Type B pancreatic cell (in vitro differentiated cells): ENCODE measurements at regions not wholly inside any gene's neighbourhood (a gene's known extent, or its start where the extent isn't known, plus 50 kb on each side); places are given as distances from the start of the nearest gene placed in this dataset.
A peak's percentile ranks its signal among the peaks of the same experiment; 100 is the strongest.

Experiments
- DNase-seq: peaks from one replicate; pipeline ENCODE4 v3.0.0; 2021; ENCODE audit warnings: mixed read lengths; ENCODE audit not compliant: unreplicated experiment; ENCODE audit errors: extremely low spot score
- H3K27ac Mint-ChIP-seq: 2 replicates; pipeline ENCODE4 v1.8.0; 2021; ENCODE audit warnings: mild to moderate bottlenecking, mixed read lengths
- H3K27me3 Mint-ChIP-seq: 2 replicates; pipeline ENCODE4 v1.8.0; 2021; ENCODE audit warnings: mixed read lengths
- H3K36me3 Mint-ChIP-seq: 2 replicates; pipeline ENCODE4 v1.8.0; 2021; ENCODE audit warnings: mixed read lengths
- H3K4me1 Mint-ChIP-seq: one replicate; pipeline ENCODE4 v1.8.0; 2021; ENCODE audit warnings: mixed read lengths; ENCODE audit not compliant: unreplicated experiment
- H3K4me3 Mint-ChIP-seq: 2 replicates; pipeline ENCODE4 v1.8.0; 2021; ENCODE audit warnings: mild to moderate bottlenecking, mixed read lengths
- H3K9me3 Mint-ChIP-seq: 2 replicates; pipeline ENCODE4 v1.8.0; 2021; ENCODE audit warnings: mixed read lengths
- TF ChIP-seq, protein P1 (sequence below): fragments of 200-600 bp; sonication (generic); conservative IDR thresholded peaks from 2 replicates; pipeline ENCODE4 v1.5.0; 2021; ENCODE audit warnings: antibody characterized with exemption, mild to moderate bottlenecking

GRCh38 chr7:31211281-31211680 is 129.2 kb downstream of the NEUROD6 start:
- peaks cover 8% of the 10 kb centered on the region for H3K27me3 Mint-ChIP-seq
- no peaks in the 10 kb centered on the region for H3K36me3 Mint-ChIP-seq
- H3K9me3 Mint-ChIP-seq: no peaks in the 10 kb centered on the region
- no peak for DNase-seq
- no peaks in the 10 kb centered on the region for H3K4me1 Mint-ChIP-seq
- H3K27ac Mint-ChIP-seq: no peak overlapping the region
- no peak overlapping the region for H3K4me3 Mint-ChIP-seq
- TF ChIP-seq, protein P1, sequence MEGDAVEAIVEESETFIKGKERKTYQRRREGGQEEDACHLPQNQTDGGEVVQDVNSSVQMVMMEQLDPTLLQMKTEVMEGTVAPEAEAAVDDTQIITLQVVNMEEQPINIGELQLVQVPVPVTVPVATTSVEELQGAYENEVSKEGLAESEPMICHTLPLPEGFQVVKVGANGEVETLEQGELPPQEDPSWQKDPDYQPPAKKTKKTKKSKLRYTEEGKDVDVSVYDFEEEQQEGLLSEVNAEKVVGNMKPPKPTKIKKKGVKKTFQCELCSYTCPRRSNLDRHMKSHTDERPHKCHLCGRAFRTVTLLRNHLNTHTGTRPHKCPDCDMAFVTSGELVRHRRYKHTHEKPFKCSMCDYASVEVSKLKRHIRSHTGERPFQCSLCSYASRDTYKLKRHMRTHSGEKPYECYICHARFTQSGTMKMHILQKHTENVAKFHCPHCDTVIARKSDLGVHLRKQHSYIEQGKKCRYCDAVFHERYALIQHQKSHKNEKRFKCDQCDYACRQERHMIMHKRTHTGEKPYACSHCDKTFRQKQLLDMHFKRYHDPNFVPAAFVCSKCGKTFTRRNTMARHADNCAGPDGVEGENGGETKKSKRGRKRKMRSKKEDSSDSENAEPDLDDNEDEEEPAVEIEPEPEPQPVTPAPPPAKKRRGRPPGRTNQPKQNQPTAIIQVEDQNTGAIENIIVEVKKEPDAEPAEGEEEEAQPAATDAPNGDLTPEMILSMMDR: no peak

DNA sequence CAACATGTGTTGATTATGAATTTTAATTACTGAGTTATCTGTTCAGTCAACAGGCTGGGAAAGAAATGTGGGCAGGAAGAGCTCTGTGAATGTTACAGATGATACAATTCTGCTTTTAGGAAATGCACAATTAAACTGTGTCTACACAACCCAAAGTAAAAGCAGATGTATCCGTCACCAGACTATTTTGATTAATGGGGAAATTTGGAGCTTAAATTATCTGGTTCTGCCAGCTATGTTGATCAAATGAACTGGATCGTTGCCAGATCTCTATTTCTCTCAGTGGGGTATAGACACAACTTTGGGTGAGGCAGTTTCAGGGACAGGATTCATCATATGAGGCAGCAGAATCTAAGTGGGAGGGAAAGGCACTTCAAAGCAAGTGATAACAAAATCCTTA is 136.5 kb downstream of the NEUROD6 start:
- Mint-ChIP-seq H3K27me3 (peaks cover 14% of the 10 kb centered on the region), H3K27ac (no peak overlapping the region), H3K4me3 (no peak overlapping the region), H3K9me3 (no peaks in the 10 kb centered on the region), H3K36me3 (no peaks in the 10 kb centered on the region), H3K4me1 (peaks cover 12% of the 10 kb centered on the region)
- no peak for DNase-seq
- TF ChIP-seq, protein P1: no peak

DNA sequence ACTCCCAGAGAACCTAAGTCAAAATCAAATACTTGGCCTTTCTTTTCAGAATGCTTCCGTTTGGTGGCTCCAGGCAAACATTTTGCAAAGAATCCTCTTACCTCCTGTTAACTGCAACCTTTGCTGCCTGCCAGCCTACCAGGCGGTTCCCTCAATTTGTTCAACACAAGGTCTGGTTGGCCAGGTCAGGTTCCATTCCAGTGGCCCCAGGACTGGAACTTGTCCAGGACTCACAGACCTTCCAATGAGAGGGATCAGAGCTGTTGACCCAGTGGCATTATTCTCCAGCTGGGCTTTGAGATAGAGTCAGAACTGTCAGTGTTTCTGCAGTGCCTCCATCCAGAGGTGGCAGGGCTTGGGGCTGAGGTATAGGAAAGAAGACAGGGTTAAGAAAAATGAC is 137.0 kb downstream of the NEUROD6 start:
- no peaks in the 10 kb centered on the region for H3K9me3 Mint-ChIP-seq
- no peak overlapping the region for H3K4me3 Mint-ChIP-seq
- H3K4me1 Mint-ChIP-seq: peaks cover 12% of the 10 kb centered on the region
- H3K27me3 Mint-ChIP-seq: peaks cover 14% of the 10 kb centered on the region
- no peaks in the 10 kb centered on the region for H3K36me3 Mint-ChIP-seq
- DNase-seq: no peak
- TF ChIP-seq, protein P1: no peak
- H3K27ac Mint-ChIP-seq: no peak overlapping the region

DNA sequence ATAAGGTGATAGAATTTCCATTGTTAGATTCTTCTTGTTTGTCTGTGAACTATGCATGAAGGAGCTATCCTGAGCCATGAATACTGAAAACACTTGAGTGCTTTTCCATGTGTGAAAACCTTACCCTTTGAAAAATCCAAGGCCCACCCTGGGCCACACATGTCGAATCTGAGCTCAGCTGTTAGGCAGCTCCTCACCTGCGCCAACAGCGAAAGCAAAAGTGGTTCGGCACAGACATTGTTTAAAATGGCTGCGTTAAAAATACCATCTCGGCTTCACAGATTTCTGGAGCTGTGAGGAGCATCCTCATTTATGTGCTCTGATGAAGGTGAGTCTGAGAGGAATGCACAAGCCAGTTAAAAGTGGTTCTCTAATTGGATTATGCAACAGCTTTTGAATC is 137.7 kb downstream of the NEUROD6 start:
- no peak for DNase-seq
- Mint-ChIP-seq H3K36me3 (no peaks in the 10 kb centered on the region), H3K27me3 (peaks cover 14% of the 10 kb centered on the region), H3K4me3 (no peak overlapping the region), H3K9me3 (no peaks in the 10 kb centered on the region), H3K4me1 (peaks cover 12% of the 10 kb centered on the region), H3K27ac (no peak overlapping the region)
- TF ChIP-seq, protein P1: no peak

GRCh38 chr7:31192986-31193385 is 140.9 kb downstream of the ADCYAP1R1 start:
- Mint-ChIP-seq H3K4me3 (no peak overlapping the region), H3K27me3 (peaks cover 23% of the 10 kb centered on the region), H3K9me3 (no peaks in the 10 kb centered on the region), H3K27ac (no peak overlapping the region), H3K4me1 (no peaks in the 10 kb centered on the region), H3K36me3 (no peaks in the 10 kb centered on the region)
- peak; percentile 81 for DNase-seq
- TF ChIP-seq, protein P1: peak; percentile 92

DNA sequence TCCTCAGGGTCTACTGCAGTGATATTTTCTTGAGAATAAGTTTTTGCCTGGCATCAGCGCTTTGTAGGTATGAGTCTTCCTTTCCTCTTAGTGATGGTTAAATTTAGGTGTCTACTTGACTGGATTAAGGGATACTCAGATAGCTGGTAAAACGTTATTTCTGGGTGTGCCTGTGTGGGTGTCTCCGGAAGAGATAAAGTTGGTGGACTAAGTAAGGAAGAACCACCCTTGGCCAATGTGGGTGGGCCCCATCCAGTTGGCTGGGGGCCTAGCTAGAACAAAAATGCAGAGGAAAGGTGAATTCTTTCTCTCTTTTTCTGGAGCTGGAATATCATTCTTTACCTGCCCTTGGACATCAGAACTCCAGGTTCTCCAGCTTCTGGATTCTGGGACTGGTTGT is 138.8 kb downstream of the ADCYAP1R1 start:
- TF ChIP-seq, protein P1: no peak
- Mint-ChIP-seq H3K9me3 (no peaks in the 10 kb centered on the region), H3K4me1 (no peaks in the 10 kb centered on the region), H3K36me3 (no peaks in the 10 kb centered on the region), H3K27me3 (peaks cover 30% of the 10 kb centered on the region), H3K4me3 (no peak overlapping the region), H3K27ac (no peak overlapping the region)
- no peak for DNase-seq
